GM21825 (cell line): ENCODE measurements at regions not wholly inside any gene's neighbourhood (a gene's known extent, or its start where the extent isn't known, plus 50 kb on each side); places are given as distances from the start of the nearest gene placed in this dataset.
"Not testable (repeated sequence)": the region's sequence is repeated elsewhere in the genome, so short reads cannot be mapped to it uniquely, and the experiment has no call there.

ENCODE experiments used
- ATAC-seq: cut with Tn5 transposase; IDR thresholded peaks from one replicate; pipeline ENCODE4 v1.9.1; 2021; ENCODE audit warnings: mild to moderate bottlenecking, moderate library complexity; ENCODE audit not compliant: unreplicated experiment

- ATAC-seq, result no peak
These were observed 201.3 kb downstream of the GIPC2 start for GRCh38 chr1:78247079-78247478.

GRCh38 chr1:78250201-78250600, 204.4 kb downstream of the GIPC2 start:
- no peak for ATAC-seq

DNA sequence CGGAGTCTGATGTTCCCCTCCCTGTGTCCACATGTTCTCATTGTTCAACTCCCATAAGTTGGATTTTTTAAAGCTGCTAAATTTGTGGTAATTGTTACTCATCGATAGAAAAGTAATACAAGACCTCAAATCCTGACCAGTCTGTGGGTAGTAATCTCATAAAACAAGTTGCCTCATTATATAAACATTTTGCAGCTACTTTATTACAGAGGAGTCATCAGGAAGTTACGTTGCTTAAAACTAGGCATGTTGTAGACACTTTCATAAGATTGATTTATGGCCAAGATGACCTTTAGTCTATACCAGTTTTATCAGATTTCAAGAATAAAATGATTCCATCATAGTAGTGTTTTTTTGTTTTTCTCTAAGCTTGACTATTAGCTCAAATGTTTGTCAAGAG, 208.8 kb downstream of the GIPC2 start:
- ATAC-seq, result no peak

DNA sequence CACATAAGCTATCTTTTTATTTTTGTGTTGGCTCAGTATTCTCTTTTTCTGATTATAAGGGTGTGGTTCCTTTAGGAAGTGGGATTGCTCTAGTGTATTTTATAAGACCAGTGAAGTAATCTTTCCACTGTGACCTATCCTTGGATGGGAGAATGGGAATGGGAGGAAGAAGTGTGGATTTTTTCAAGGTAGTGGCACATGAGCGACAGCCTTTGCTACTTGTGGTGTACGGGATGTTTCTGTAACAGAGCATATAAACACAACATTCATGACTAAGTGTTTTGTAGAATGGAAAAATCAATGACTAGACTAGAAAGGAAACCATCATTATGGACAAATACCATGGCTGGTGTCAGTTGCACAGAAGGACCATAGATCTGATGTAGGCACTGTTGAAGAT, 209.6 kb downstream of the GIPC2 start:
- ATAC-seq, result no peak

- ATAC-seq, result no peak
These were observed 210.1 kb downstream of the GIPC2 start for GRCh38 chr1:78255846-78256245.

- no peak for ATAC-seq
These were observed 217.7 kb downstream of the GIPC2 start for GRCh38 chr1:78263459-78263858.

- no peak for ATAC-seq
These were observed 218.2 kb downstream of the GIPC2 start for GRCh38 chr1:78263946-78264345.

DNA sequence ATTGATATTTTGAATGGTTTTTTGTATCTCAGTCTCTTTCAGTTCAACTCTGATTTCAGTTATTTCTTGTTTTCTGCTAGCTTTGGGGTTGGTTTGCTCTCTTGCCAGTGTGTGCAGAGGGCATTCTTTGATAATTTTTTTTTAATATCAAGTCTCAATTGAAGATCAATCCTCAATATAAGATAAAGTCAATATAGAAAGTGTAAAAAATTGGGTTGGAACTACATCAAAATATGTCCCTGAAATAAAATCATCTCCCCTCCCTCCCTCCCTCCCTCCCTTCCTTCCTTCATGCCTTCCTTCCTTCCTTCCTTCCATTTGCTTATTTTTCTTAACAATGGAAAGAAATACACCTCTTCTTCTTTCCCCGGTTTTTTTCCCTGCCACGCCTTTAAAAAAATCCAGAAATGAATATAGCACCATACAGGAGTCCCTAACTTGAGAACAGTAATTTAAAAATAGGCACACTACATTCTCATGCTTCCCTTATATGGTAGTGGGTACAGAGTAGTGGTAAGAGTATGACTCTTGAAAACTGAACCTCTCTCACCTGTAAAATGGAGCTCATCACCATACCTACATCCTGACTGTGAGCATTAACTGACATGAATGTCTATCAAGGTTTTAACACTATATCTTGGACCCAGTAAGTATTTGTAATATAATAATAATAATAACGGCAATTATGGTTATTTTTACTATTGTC, 221.9 kb downstream of the GIPC2 start:
- no peak for ATAC-seq

DNA sequence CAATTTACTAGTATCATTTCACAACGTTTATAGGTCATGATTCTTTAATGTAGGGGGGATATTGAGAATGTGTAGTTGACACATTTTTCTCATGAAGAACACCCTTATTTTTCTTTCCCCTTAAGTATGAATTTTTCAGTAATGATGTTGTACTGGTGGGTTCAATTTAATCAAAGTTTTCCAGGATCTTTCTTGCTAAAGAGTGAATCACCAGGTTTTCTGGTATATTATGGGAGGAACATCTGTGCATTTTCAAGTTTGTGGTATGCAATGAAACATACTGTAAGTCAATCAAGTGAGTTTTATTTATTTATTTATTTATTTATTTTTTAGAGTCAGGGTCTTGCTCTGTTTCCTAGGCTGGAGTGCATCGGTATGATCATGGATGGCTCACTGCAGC, 221.2 kb upstream of the PTGFR start:
- no peak for ATAC-seq

DNA sequence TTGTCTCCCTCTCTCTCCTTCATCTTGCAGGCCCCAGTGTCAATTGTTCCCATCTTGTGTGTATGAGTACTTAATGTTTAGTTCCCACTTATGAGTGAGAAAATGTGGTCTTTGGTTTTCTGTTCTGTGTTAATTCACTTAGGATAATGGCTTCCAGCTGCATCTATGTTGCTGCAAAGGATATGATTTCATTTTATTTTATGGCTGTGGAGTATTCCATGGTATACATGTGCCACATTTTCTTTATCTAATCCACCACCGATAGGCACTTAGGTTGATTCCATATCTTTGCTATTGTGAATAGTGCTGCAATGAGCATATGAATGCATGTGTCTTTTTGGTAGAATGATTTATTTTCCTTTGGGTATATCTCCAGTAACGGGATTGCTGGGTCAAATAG, 219.4 kb upstream of the PTGFR start:
- ATAC-seq, result not testable (repeated sequence)

GRCh38 chr1:78274814-78275213, 216.0 kb upstream of the PTGFR start:
- no peak for ATAC-seq

- no peak for ATAC-seq
These were observed 215.3 kb upstream of the PTGFR start for GRCh38 chr1:78275456-78275855.

DNA sequence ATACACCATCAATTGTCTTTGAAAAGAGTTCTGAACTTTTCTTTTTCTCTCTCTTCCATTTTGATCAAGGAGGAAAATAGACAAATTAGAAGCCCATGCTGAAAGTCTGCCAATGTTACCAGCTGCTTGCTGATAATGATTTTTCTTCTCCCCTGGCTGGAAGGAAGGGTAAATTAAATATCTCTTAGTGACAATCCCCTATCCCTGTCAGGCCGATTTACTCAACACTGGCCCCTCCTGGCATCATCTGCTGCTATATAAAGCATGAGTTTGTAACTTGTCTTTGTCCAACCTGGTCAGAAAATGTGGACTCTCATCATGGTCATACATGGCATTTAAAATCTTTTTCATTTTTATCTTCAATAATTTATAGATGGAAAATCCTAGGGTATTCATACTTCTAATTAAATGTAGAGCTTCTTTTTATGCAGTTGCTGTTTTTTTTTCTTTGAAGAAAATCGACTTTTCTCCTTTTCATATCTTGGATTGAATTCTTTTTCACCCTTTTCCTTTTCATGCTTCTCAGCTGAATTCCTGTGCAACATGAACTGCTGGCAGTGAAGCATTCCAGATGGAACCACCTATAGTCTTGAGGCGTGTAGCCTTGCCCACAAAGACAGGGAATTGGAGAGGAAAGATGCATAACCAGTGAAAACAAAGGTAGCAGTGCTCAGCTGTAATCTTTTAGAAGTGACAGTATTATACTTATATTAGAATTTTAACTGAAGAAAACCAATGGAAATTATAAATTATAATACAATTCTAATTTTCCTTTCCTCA, 214.7 kb upstream of the PTGFR start:
- no peak for ATAC-seq

DNA sequence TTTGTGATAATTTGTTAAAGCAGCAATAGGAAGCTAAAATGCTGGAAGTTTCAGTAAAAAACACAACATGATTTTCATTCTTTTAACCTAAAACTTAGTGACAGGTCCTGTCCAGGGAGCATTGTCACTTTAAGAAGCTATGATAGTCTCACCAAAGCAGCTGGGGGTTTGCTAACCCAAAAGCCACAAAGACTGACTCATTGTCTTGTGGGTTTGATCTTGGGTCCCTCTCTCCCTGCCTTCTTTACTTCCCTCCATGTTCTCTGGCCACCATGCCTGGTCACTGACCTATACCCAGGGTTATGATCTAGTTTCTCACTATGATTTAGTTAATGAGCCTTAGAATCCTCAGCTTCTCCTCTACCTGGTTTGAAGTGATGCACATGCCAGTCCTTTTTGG, 213.5 kb upstream of the PTGFR start:
- ATAC-seq, result peak; percentile 79

GRCh38 chr1:78279051-78279450, 211.7 kb upstream of the PTGFR start:
- ATAC-seq, result no peak

DNA sequence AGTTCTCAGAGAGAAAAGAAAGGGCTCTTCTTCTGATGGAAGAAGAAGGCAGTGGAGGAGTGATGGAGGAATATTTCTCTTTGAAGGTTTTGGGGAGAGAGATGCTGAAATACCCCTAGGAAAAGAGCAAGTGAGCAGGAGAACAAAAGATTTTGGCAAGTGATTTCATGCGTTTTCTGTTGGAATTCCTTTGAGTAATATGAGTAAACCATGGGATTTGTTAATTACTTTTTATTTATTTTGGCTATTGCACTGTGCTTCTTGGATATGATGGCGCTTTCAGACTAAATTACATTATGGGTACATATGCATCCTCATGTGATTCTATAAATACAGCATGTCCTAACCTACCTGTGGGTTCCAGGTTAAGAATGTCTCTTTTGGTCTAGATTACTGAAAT, 210.1 kb upstream of the PTGFR start:
- ATAC-seq, result no peak

DNA sequence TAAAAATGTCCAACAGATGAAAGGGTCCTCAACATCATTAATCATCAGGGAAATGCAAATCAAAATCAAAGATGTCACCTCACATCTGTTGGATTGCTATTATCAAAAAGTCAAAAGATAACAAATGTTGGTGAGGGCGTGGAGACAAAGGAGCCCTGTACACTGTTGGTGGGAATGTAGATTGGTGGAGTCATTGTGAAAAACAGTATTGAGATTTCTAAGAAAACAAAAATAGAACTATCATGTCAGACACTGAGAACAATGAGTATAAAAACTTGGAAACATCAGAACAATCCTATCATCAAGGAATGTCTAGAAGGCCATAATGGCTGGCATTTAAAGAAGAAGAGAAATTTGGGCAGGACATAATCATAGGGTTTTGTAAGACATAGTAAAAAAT, 209.2 kb upstream of the PTGFR start:
- ATAC-seq, result no peak

GRCh38 chr1:78283691-78284090, 207.1 kb upstream of the PTGFR start:
- ATAC-seq, result no peak

GRCh38 chr1:78284354-78284753, 206.4 kb upstream of the PTGFR start:
- ATAC-seq, result no peak

DNA sequence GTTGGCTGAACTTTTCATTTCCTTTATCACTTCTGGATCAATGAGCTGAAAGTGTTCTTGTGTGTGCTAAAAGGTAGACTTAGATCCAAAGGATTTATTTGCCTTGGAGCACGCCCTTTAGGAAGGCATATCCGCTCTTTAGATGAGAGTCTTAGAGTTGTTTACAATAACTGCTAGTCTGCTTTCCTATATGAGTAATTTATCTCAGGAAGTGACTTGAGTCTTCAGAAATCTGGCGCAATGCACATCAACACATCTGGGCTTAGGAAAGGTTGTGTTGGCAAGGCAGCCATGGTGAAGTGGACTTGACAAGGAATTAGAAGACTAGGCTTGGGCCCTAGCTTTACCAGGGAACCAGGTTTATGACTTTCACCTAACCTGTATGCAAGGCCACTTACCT, 204.1 kb upstream of the PTGFR start:
- no peak for ATAC-seq

DNA sequence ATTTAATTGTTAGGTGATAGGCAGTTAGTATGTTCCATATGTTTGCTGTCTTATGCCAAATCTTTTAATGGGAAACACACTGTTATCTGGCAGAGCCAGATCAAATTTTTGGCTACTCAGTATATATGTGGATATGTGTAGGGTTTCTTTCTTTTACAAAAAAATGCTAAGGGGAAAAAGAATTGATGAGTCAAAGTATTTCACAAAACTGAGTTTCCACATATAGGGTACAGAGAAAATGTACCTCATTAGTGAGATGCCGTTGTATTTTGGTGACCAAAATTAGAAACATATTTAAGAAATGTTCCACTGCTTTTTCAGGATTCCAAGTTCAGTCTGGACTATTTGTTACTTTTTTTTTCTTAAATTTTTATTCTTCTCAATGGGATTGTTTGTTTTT, 201.2 kb upstream of the PTGFR start:
- no peak for ATAC-seq

DNA sequence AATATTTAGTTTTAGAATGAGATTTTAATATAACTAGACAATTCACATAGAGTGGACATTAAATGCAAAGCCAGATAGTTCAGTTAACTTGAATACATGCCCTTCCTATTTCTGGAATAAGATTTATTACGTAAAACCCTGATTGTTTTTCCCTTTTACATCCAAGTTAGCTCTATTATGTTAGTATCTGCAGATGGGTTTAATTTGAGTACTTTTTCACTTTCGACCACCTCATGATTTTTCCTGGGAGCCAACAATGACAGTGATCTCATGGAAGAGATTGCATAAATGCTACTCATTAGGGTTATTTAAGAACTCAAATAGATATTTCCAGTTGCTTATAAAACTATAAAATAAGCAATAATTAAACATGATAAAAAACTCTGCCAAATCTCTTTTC, 199.4 kb upstream of the PTGFR start:
- ATAC-seq, result no peak

DNA sequence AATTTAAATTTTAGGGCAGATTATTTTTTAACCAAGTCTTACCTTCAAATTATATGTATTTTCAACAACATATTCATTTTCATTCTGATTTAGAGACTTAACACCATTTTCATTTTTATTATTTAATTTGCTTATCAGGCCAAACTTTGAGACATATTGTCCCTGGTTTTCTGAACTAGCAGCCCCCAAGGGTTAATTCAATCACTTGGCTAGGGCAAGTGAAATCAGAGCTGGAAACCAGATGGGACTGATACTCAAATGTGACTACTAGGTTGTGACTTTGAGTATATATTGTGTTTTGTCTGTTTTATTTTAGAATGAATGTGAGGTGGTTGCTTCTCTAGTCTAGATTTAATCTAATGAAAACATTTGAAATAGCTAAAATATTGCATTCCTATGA, 198.9 kb upstream of the PTGFR start:
- ATAC-seq, result no peak
